ENCODE measurements at regions not wholly inside any gene's neighbourhood (a gene's known extent, or its start where the extent isn't known, plus 50 kb on each side); places are given as distances from the start of the nearest gene placed in this dataset.

GRCh38 chr21:28827422-28827821 lies 165.3 kb downstream of the LTN1 start:
- no peak for TF ChIP-seq CTCF (IDR thresholded peaks at IDR 0.05)
- no peak for TF ChIP-seq EZH2phosphoT487 (IDR thresholded peaks at IDR 0.05)
- TF ChIP-seq EZH2 (IDR thresholded peaks at IDR 0.05), result no peak
